Astrocyte (in vitro differentiated cells and primary cell): ENCODE measurements at regions not wholly inside any gene's neighbourhood (a gene's known extent, or its start where the extent isn't known, plus 50 kb on each side); places are given as distances from the start of the nearest gene placed in this dataset.

Source experiments
- DNase-seq: peaks from one replicate; pipeline ENCODE4 v3.0.0-alpha.2; 2010; ENCODE audit warnings: low read depth
- FAIRE-seq: peaks from 2 replicates; lab custom pipeline; 2011; peaks lifted over from hg19 to GRCh38; lab: Jason Lieb, UNC
- H2AFZ ChIP-seq: 2 replicates; pipeline ENCODE4 v1.6.0; 2012; ENCODE audit warnings: low read depth, low read length, inconsistent platforms
- H3K27ac ChIP-seq: 2 replicates; pipeline ENCODE4 v1.5.1; 2011; ENCODE audit warnings: low read depth, low read length, inconsistent platforms
- H3K27me3 ChIP-seq: 2 replicates; pipeline ENCODE4 v1.6.0; 2011; ENCODE audit warnings: low read length, inconsistent platforms; ENCODE audit not compliant: insufficient read depth
- H3K36me3 ChIP-seq: 2 replicates; pipeline ENCODE4 v1.5.1; 2011; ENCODE audit warnings: low read length, inconsistent platforms; ENCODE audit not compliant: insufficient read depth
- H3K4me1 ChIP-seq: 2 replicates; pipeline ENCODE4 v1.5.1; 2011; ENCODE audit warnings: low read length, inconsistent platforms; ENCODE audit not compliant: insufficient read depth
- H3K4me2 ChIP-seq: 2 replicates; pipeline ENCODE4 v1.6.0; 2012; ENCODE audit warnings: low read length, inconsistent platforms
- H3K4me3 ChIP-seq: 2 replicates; pipeline ENCODE4 v1.5.1; 2011; ENCODE audit warnings: low read depth, mild to moderate bottlenecking, low read length, inconsistent platforms; ENCODE audit not compliant: insufficient read depth
- H3K79me2 ChIP-seq: 2 replicates; pipeline ENCODE4 v1.6.0; 2012; ENCODE audit warnings: mild to moderate bottlenecking, low read length, inconsistent platforms; ENCODE audit not compliant: insufficient read depth
- H3K9ac ChIP-seq: 2 replicates; pipeline ENCODE4 v1.6.0; 2012; ENCODE audit warnings: mild to moderate bottlenecking, low read length, inconsistent platforms
- H3K9me3 ChIP-seq: 2 replicates; pipeline ENCODE4 v1.5.1; 2012; ENCODE audit warnings: low read depth, mild to moderate bottlenecking, low read length, inconsistent platforms; ENCODE audit not compliant: insufficient read depth
- H4K20me1 ChIP-seq: 2 replicates; pipeline ENCODE4 v1.6.0; 2012; ENCODE audit warnings: low read length, inconsistent platforms; ENCODE audit not compliant: insufficient read depth
- H3K27ac Mint-ChIP-seq: one replicate; pipeline ENCODE4 v1.8.0; 2021; ENCODE audit warnings: mild to moderate bottlenecking, mixed read lengths; ENCODE audit not compliant: unreplicated experiment
- H3K27me3 Mint-ChIP-seq: one replicate; pipeline ENCODE4 v1.8.0; 2021; ENCODE audit warnings: low read depth, mixed read lengths; ENCODE audit not compliant: unreplicated experiment
- H3K36me3 Mint-ChIP-seq: one replicate; pipeline ENCODE4 v1.8.0; 2021; ENCODE audit warnings: low read depth, mixed read lengths; ENCODE audit not compliant: unreplicated experiment
- H3K4me1 Mint-ChIP-seq: one replicate; pipeline ENCODE4 v1.8.0; 2021; ENCODE audit warnings: low read depth, mixed read lengths; ENCODE audit not compliant: unreplicated experiment
- H3K4me3 Mint-ChIP-seq: one replicate; pipeline ENCODE4 v1.8.0; 2021; ENCODE audit warnings: mild to moderate bottlenecking, moderate library complexity, mixed read lengths; ENCODE audit not compliant: unreplicated experiment
- H3K9me3 Mint-ChIP-seq: one replicate; pipeline ENCODE4 v1.8.0; 2021; ENCODE audit warnings: mild to moderate bottlenecking, mixed read lengths; ENCODE audit not compliant: unreplicated experiment
- EZH2 ChIP-seq: IDR thresholded peaks from 2 replicates; pipeline ENCODE4 v1.6.1; 2012; ENCODE audit warnings: mild to moderate bottlenecking, low read length, inconsistent platforms; ENCODE audit not compliant: insufficient read depth
- TF ChIP-seq, protein P1 (sequence below): IDR thresholded peaks from 2 replicates; pipeline ENCODE4 v1.5.1; 2011; ENCODE audit warnings: low read depth, mild to moderate bottlenecking, inconsistent platforms, low read length, moderate library complexity; ENCODE audit not compliant: insufficient read depth

DNA sequence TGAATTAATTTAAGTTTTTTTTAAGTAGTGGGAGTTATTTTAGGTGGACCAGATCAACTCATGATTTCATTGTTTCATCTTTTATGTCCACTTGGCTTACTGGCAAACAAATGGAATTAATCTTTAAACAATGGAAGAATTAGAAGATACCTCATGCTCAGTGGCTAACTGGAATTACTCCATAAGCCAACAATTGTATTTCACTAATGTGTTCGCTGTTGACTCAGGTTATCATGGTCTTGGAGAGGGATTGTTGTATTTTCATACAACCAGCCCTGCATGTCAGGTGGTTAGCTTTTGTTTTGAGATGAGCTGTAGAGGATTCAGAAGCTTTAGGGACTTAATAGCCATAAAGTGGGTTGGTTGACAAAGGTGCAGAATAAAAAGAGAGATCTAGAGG lies 57.2 kb upstream of the HMCN1 start:
- H3K79me2 ChIP-seq: no peaks in the 10 kb centered on the region
- no peak for DNase-seq
- no peaks in the 10 kb centered on the region for H3K9me3 ChIP-seq
- Mint-ChIP-seq H3K9me3 (no peaks in the 10 kb centered on the region), H3K36me3 (no peaks in the 10 kb centered on the region), H3K4me1 (peaks cover 4% of the 10 kb centered on the region), H3K4me3 (no peak overlapping the region), H3K27me3 (no peaks in the 10 kb centered on the region), H3K27ac (no peak overlapping the region)
- no peak overlapping the region for H3K9ac ChIP-seq
- no peak overlapping the region for H3K4me2 ChIP-seq
- no peak for FAIRE-seq
- H3K4me1 ChIP-seq: no peaks in the 10 kb centered on the region
- no peak overlapping the region for H2AFZ ChIP-seq
- no peak overlapping the region for H3K4me3 ChIP-seq
- no peak overlapping the region for H3K27ac ChIP-seq
- H3K36me3 ChIP-seq: no peaks in the 10 kb centered on the region
- H4K20me1 ChIP-seq: no peaks in the 10 kb centered on the region
- no peaks in the 10 kb centered on the region for H3K27me3 ChIP-seq
- TF ChIP-seq, protein P1, sequence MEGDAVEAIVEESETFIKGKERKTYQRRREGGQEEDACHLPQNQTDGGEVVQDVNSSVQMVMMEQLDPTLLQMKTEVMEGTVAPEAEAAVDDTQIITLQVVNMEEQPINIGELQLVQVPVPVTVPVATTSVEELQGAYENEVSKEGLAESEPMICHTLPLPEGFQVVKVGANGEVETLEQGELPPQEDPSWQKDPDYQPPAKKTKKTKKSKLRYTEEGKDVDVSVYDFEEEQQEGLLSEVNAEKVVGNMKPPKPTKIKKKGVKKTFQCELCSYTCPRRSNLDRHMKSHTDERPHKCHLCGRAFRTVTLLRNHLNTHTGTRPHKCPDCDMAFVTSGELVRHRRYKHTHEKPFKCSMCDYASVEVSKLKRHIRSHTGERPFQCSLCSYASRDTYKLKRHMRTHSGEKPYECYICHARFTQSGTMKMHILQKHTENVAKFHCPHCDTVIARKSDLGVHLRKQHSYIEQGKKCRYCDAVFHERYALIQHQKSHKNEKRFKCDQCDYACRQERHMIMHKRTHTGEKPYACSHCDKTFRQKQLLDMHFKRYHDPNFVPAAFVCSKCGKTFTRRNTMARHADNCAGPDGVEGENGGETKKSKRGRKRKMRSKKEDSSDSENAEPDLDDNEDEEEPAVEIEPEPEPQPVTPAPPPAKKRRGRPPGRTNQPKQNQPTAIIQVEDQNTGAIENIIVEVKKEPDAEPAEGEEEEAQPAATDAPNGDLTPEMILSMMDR: no peak
- no peak for TF ChIP-seq EZH2

DNA sequence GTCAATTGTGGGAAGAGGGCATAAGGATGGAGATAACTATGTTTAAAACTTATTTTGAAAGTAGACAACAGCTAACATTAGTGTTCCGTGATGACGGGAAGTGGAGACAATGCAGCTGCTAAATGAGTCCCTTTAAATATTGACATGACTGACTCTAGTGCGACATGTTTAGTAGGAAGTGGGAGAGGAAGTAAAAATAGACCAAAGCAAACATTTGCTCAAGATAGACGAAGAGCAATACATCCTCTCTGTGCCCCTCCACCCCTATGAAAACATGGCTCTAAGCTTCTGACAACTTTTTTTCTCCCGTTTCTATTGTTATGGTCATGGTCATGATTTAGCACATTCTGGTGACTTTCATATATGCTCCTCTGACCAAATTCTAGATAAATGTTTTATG lies 60.0 kb upstream of the HMCN1 start:
- H3K27me3 Mint-ChIP-seq: no peaks in the 10 kb centered on the region

DNA sequence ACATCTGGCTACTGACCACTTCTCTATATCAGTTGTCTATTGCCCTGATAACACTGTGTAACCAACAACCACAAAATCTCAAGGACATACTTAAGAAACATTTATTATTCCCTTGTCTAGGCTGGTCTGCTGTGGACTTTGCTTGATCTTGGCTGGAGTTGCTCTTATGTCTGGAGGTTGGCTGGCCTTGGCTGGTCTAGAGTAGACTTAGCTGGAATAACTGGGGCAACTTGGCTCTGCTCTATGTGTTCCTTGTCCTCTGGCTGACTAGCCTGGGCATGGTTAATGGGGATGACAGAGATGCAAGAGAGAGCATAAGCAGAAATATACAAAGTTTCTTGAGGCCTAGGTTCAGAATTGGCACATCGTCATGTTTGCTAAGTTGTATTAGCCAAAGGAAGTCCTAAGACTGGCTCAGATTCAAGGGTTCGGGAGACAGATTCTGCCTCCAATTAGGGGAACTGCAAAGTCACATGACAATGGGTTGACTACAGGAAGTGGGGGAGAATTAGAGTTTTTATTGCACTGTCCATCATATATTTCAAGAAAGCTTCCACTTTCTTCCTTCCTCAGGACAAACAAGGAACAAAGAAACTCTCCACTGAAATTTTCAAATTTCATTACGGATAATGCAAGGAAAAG lies 61.4 kb upstream of the HMCN1 start:
- Mint-ChIP-seq H3K4me3 (no peak overlapping the region), H3K4me1 (peaks cover 4% of the 10 kb centered on the region)

More for the DNA sequence above, 60.0 kb upstream of the HMCN1 start:
- no peaks in the 10 kb centered on the region for H4K20me1 ChIP-seq
- no peaks in the 10 kb centered on the region for H3K36me3 ChIP-seq
- no peak overlapping the region for H2AFZ ChIP-seq
- H3K4me1 ChIP-seq: no peaks in the 10 kb centered on the region
- Mint-ChIP-seq H3K36me3 (no peaks in the 10 kb centered on the region), H3K4me3 (no peak overlapping the region), H3K9me3 (no peaks in the 10 kb centered on the region), H3K4me1 (peaks cover 4% of the 10 kb centered on the region), H3K27ac (no peak overlapping the region)
- no peak overlapping the region for H3K9ac ChIP-seq
- H3K27me3 ChIP-seq: no peaks in the 10 kb centered on the region
- no peaks in the 10 kb centered on the region for H3K79me2 ChIP-seq
- TF ChIP-seq, protein P1: no peak
- TF ChIP-seq EZH2: no peak
- FAIRE-seq: no peak
- no peaks in the 10 kb centered on the region for H3K9me3 ChIP-seq
- no peak for DNase-seq
- H3K27ac ChIP-seq: no peak overlapping the region
- peak overlapping the region; percentile 1 for H3K4me2 ChIP-seq
- no peak overlapping the region for H3K4me3 ChIP-seq

More for the DNA sequence above, 61.4 kb upstream of the HMCN1 start:
- Histone ChIP-seq H3K27me3 (no peaks in the 10 kb centered on the region), H3K9ac (no peak overlapping the region), H3K4me3 (no peak overlapping the region), H3K79me2 (no peaks in the 10 kb centered on the region), H2AFZ (no peak overlapping the region), H3K36me3 (no peaks in the 10 kb centered on the region), H3K27ac (no peak overlapping the region), H3K4me2 (no peak overlapping the region), H4K20me1 (no peaks in the 10 kb centered on the region), H3K9me3 (no peaks in the 10 kb centered on the region), H3K4me1 (no peaks in the 10 kb centered on the region)
- no peak for DNase-seq
- no peaks in the 10 kb centered on the region for H3K9me3 Mint-ChIP-seq
- H3K27ac Mint-ChIP-seq: no peak overlapping the region
- no peaks in the 10 kb centered on the region for H3K27me3 Mint-ChIP-seq
- FAIRE-seq: no peak
- no peaks in the 10 kb centered on the region for H3K36me3 Mint-ChIP-seq
- TF ChIP-seq, protein P1: no peak
- no peak for TF ChIP-seq EZH2
